ENCODE measurements at regions not wholly inside any gene's neighbourhood (a gene's known extent, or its start where the extent isn't known, plus 50 kb on each side); places are given as distances from the start of the nearest gene placed in this dataset.

- no peak for TF ChIP-seq ZFX (IDR thresholded peaks at IDR 0.05; ENCODE audit: borderline replicate concordance)
- no peak for TF ChIP-seq CTCF (IDR thresholded peaks at IDR 0.05)
- no peak overlapping the region for H3K27ac ChIP-seq
Measured at GRCh38 chr18:2301316-2301715, 270.0 kb downstream of the METTL4 start.

- TF ChIP-seq CTCF (IDR thresholded peaks at IDR 0.05) (no peak), ZFX (IDR thresholded peaks at IDR 0.05; ENCODE audit: borderline replicate concordance) (no peak)
- H3K27ac ChIP-seq, result no peak overlapping the region
Measured at GRCh38 chr18:2302012-2302411, 269.3 kb downstream of the METTL4 start.

GRCh38 chr18:2302628-2303516 lies 268.4 kb downstream of the METTL4 start:
- no peak overlapping the region for H3K27ac ChIP-seq
- no peak for TF ChIP-seq CTCF (IDR thresholded peaks at IDR 0.05)
- no peak for TF ChIP-seq ZFX (IDR thresholded peaks at IDR 0.05; ENCODE audit: borderline replicate concordance)

GRCh38 chr18:2303517-2304238 lies 267.6 kb downstream of the METTL4 start:
- TF ChIP-seq CTCF (IDR thresholded peaks at IDR 0.05), result no peak
- no peak for TF ChIP-seq ZFX (IDR thresholded peaks at IDR 0.05; ENCODE audit: borderline replicate concordance)
- H3K27ac ChIP-seq, result no peak overlapping the region

GRCh38 chr18:2304378-2305175 lies 266.7 kb downstream of the METTL4 start:
- TF ChIP-seq CTCF (IDR thresholded peaks at IDR 0.05) (no peak), ZFX (IDR thresholded peaks at IDR 0.05; ENCODE audit: borderline replicate concordance) (no peak)
- H3K27ac ChIP-seq, result no peak overlapping the region

GRCh38 chr18:2306606-2307005 lies 264.7 kb downstream of the METTL4 start:
- no peak overlapping the region for H3K27ac ChIP-seq
- no peak for TF ChIP-seq CTCF (IDR thresholded peaks at IDR 0.05)
- TF ChIP-seq ZFX (IDR thresholded peaks at IDR 0.05; ENCODE audit: borderline replicate concordance), result no peak

Data from 22Rv1 (cell line).